Neural progenitor cell (in vitro differentiated cells): ENCODE measurements at regions not wholly inside any gene's neighbourhood (a gene's known extent, or its start where the extent isn't known, plus 50 kb on each side); places are given as distances from the start of the nearest gene placed in this dataset.

ENCODE experiments used
- DNase-seq: peaks from one replicate; pipeline ENCODE4 v3.0.0-alpha.2; 2016; ENCODE audit warnings: low spot score
- H2AFZ ChIP-seq: fragments of 200-600 bp; sonication (generic); replicated peaks from 2 replicates; pipeline ENCODE4 v1.6.1; 2016; ENCODE audit warnings: antibody characterized with exemption
- H3F3A ChIP-seq: fragments of 200-600 bp; sonication (generic); 2 replicates; pipeline ENCODE4 v1.6.1; 2016; ENCODE audit warnings: antibody characterized with exemption, low read depth
- H3K27ac ChIP-seq: fragments of 200-600 bp; sonication (generic); 2 replicates; pipeline ENCODE4 v1.5.1; 2016; ENCODE audit warnings: mild to moderate bottlenecking
- H3K27me3 ChIP-seq: fragments of 200-600 bp; sonication (generic); 2 replicates; pipeline ENCODE4 v1.6.1; 2016; ENCODE audit warnings: mild to moderate bottlenecking, moderate library complexity
- H3K36me3 ChIP-seq: fragments of 200-600 bp; sonication (generic); 2 replicates; pipeline ENCODE4 v1.5.1; 2016
- H3K4me1 ChIP-seq: fragments of 200-600 bp; sonication (generic); 2 replicates; pipeline ENCODE4 v1.6.1; 2016; ENCODE audit warnings: mixed run types
- H3K4me2 ChIP-seq: fragments of 200-600 bp; sonication (generic); 2 replicates; pipeline ENCODE4 v1.6.1; 2016
- H3K4me3 ChIP-seq: fragments of 200-600 bp; sonication (generic); 2 replicates; pipeline ENCODE4 v1.5.1; 2016
- H3K79me2 ChIP-seq: fragments of 200-600 bp; sonication (generic); 2 replicates; pipeline ENCODE4 v1.6.1; 2016; ENCODE audit warnings: low read depth
- H3K9ac ChIP-seq: fragments of 200-600 bp; sonication (generic); 2 replicates; pipeline ENCODE4 v1.6.1; 2016
- H3K9me3 ChIP-seq: fragments of 200-600 bp; sonication (generic); 2 replicates; pipeline ENCODE4 v1.5.1; 2016; ENCODE audit warnings: low read depth
- H4K20me1 ChIP-seq: fragments of 200-600 bp; sonication (generic); 2 replicates; pipeline ENCODE4 v1.6.1; 2016; ENCODE audit warnings: low read depth
- H3K27ac Mint-ChIP-seq: 3 replicates; pipeline ENCODE4 v1.8.0; 2021; ENCODE audit warnings: mixed read lengths
- H3K27me3 Mint-ChIP-seq: 2 replicates; pipeline ENCODE4 v1.8.0; 2022; ENCODE audit warnings: low read depth, mild to moderate bottlenecking, inconsistent platforms, moderate library complexity, mixed read lengths; ENCODE audit not compliant: insufficient read depth
- H3K36me3 Mint-ChIP-seq: 3 replicates; pipeline ENCODE4 v1.8.0; 2021; ENCODE audit warnings: mixed read lengths
- H3K4me1 Mint-ChIP-seq: 3 replicates; pipeline ENCODE4 v1.8.0; 2021; ENCODE audit warnings: mixed read lengths
- H3K4me3 Mint-ChIP-seq: 3 replicates; pipeline ENCODE4 v1.8.0; 2021; ENCODE audit warnings: mild to moderate bottlenecking, moderate library complexity, mixed read lengths
- H3K9me3 Mint-ChIP-seq: 3 replicates; pipeline ENCODE4 v1.8.0; 2020; ENCODE audit warnings: mixed read lengths
- CTCF ChIP-seq: fragments of 200-600 bp; sonication (generic); IDR thresholded peaks from 2 replicates; pipeline ENCODE4 v1.5.1; 2017; ENCODE audit warnings: antibody characterized with exemption, mild to moderate bottlenecking
- EZH2 ChIP-seq: fragments of 200-600 bp; sonication (generic); IDR thresholded peaks from 2 replicates; pipeline ENCODE4 v1.6.1; 2017; ENCODE audit warnings: antibody characterized with exemption, mild to moderate bottlenecking, moderate library complexity
- EZH2phosphoT487 ChIP-seq: fragments of 200-600 bp; sonication (generic); IDR thresholded peaks from 2 replicates; pipeline ENCODE4 v1.6.1; 2017; ENCODE audit warnings: antibody characterized with exemption

GRCh38 chr9:115495052-115495635 is 377.2 kb upstream of the TNC start:
- Histone ChIP-seq H2AFZ (no peak overlapping the region), H3K27me3 (no peaks in the 10 kb centered on the region), H3K27ac (no peak overlapping the region), H3K4me1 (no peaks in the 10 kb centered on the region), H3K4me2 (no peak overlapping the region), H3F3A (no peaks in the 10 kb centered on the region), H3K4me3 (no peak overlapping the region), H3K9ac (no peak overlapping the region), H3K79me2 (no peaks in the 10 kb centered on the region), H4K20me1 (no peaks in the 10 kb centered on the region), H3K36me3 (no peaks in the 10 kb centered on the region), H3K9me3 (no peaks in the 10 kb centered on the region)
- no peak overlapping the region for H3K27ac Mint-ChIP-seq
- TF ChIP-seq EZH2 (no peak), EZH2phosphoT487 (no peak), CTCF (no peak)
- H3K27me3 Mint-ChIP-seq: no peaks in the 10 kb centered on the region
- no peaks in the 10 kb centered on the region for H3K9me3 Mint-ChIP-seq
- DNase-seq: no peak
- H3K36me3 Mint-ChIP-seq: no peaks in the 10 kb centered on the region
- no peak overlapping the region for H3K4me3 Mint-ChIP-seq
- no peaks in the 10 kb centered on the region for H3K4me1 Mint-ChIP-seq

DNA sequence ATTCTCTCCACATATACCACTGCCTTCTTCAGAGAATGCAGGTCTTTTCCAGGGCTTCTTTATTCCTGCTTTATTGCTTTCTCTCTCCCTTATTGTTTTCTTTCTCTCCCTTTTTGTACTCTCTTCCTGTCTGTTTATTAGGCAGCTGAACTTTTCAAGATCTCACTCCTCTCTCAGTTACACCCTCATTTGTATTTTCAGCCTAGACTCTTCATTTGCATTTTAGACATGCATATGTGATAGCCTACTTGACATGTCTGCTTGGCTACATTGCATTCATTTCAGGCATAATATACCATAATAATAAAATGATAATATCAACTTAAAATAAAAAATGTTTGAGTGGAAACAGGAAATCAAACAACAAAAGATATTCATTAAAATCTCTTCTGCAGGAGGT is 377.9 kb upstream of the TNC start:
- Histone ChIP-seq H3K9ac (no peak overlapping the region), H2AFZ (no peak overlapping the region), H3K79me2 (no peaks in the 10 kb centered on the region), H3K4me1 (no peaks in the 10 kb centered on the region), H3K4me2 (no peak overlapping the region), H3K27me3 (no peaks in the 10 kb centered on the region), H3K4me3 (no peak overlapping the region), H3K36me3 (no peaks in the 10 kb centered on the region), H3F3A (no peaks in the 10 kb centered on the region), H3K9me3 (no peaks in the 10 kb centered on the region), H3K27ac (no peak overlapping the region), H4K20me1 (no peaks in the 10 kb centered on the region)
- H3K27ac Mint-ChIP-seq: no peak overlapping the region
- no peaks in the 10 kb centered on the region for H3K4me1 Mint-ChIP-seq
- H3K27me3 Mint-ChIP-seq: no peaks in the 10 kb centered on the region
- no peak for DNase-seq
- H3K36me3 Mint-ChIP-seq: no peaks in the 10 kb centered on the region
- no peak overlapping the region for H3K4me3 Mint-ChIP-seq
- H3K9me3 Mint-ChIP-seq: no peaks in the 10 kb centered on the region
- TF ChIP-seq EZH2 (no peak), EZH2phosphoT487 (no peak), CTCF (no peak)

DNA sequence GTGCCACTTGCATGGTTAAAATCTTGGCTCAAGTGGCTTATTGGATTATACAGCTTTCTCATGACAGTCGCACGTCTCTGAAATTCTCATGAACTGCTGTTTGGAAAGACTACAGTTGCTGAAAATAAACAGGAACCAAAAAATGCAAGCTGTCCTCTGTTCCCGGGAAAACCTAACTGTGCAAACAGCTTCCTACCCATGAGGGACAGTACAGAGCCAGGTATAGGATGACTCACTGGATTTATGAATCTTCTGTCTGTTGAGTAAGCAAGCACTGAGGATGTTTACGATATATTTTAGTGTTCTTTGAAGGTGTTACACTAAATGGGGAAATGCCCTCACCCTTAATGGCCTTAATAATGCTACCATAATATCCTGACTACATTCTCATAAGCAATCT is 380.3 kb upstream of the TNC start:
- Histone ChIP-seq H3F3A (no peaks in the 10 kb centered on the region), H3K79me2 (no peaks in the 10 kb centered on the region), H3K4me1 (no peaks in the 10 kb centered on the region), H3K4me2 (no peak overlapping the region), H3K4me3 (no peak overlapping the region), H3K27me3 (no peaks in the 10 kb centered on the region), H4K20me1 (no peaks in the 10 kb centered on the region), H2AFZ (no peak overlapping the region), H3K9me3 (no peaks in the 10 kb centered on the region), H3K9ac (no peak overlapping the region), H3K36me3 (no peaks in the 10 kb centered on the region), H3K27ac (no peak overlapping the region)
- Mint-ChIP-seq H3K27ac (no peak overlapping the region), H3K4me3 (no peak overlapping the region), H3K9me3 (no peaks in the 10 kb centered on the region), H3K36me3 (no peaks in the 10 kb centered on the region), H3K4me1 (no peaks in the 10 kb centered on the region), H3K27me3 (no peaks in the 10 kb centered on the region)
- TF ChIP-seq EZH2phosphoT487 (no peak), CTCF (no peak), EZH2 (no peak)
- DNase-seq: no peak
